ENCODE measurements at regions not wholly inside any gene's neighbourhood (a gene's known extent, or its start where the extent isn't known, plus 50 kb on each side); places are given as distances from the start of the nearest gene placed in this dataset.

GRCh38 chr17:33515974-33516373 lies 222.9 kb upstream of the ASIC2 start:
- no peak for DNase-seq (ENCODE audit: low read depth)

GRCh38 chr17:33516645-33517044 lies 223.6 kb upstream of the ASIC2 start:
- DNase-seq (ENCODE audit: low read depth) = no peak

- no peak for DNase-seq (ENCODE audit: low read depth)
These were observed 224.7 kb upstream of the ASIC2 start for GRCh38 chr17:33517746-33518145.

- no peak for DNase-seq (ENCODE audit: low read depth)
These were observed 226.6 kb upstream of the ASIC2 start for GRCh38 chr17:33519692-33520091.

GRCh38 chr17:33520426-33521330 lies 227.6 kb upstream of the ASIC2 start:
- DNase-seq (ENCODE audit: low read depth) = peak; percentile 9

- DNase-seq (ENCODE audit: low read depth) = no peak
These were observed 228.7 kb upstream of the ASIC2 start for GRCh38 chr17:33521784-33522183.

- no peak for DNase-seq (ENCODE audit: low read depth)
These were observed 229.5 kb upstream of the ASIC2 start for GRCh38 chr17:33522623-33523022.

- peak; percentile 8 for DNase-seq (ENCODE audit: low read depth)
These were observed 230.5 kb upstream of the ASIC2 start for GRCh38 chr17:33523577-33523981.

GRCh38 chr17:33525186-33525585 lies 232.1 kb upstream of the ASIC2 start:
- DNase-seq (ENCODE audit: low read depth) = no peak

GRCh38 chr17:33526717-33527116 lies 233.6 kb upstream of the ASIC2 start:
- no peak for DNase-seq (ENCODE audit: low read depth)

GRCh38 chr17:33527290-33527689 lies 234.2 kb upstream of the ASIC2 start:
- DNase-seq (ENCODE audit: low read depth) = no peak

GRCh38 chr17:33528846-33529245 lies 235.8 kb upstream of the ASIC2 start:
- no peak for DNase-seq (ENCODE audit: low read depth)

GRCh38 chr17:33529816-33530215 lies 236.7 kb upstream of the ASIC2 start:
- no peak for DNase-seq (ENCODE audit: low read depth)

GRCh38 chr17:33531311-33531710 lies 238.2 kb upstream of the ASIC2 start:
- DNase-seq (ENCODE audit: low read depth) = no peak

GRCh38 chr17:33534087-33534486 lies 241.0 kb upstream of the ASIC2 start:
- DNase-seq (ENCODE audit: low read depth) = no peak

GRCh38 chr17:33545124-33545523 lies 252.0 kb upstream of the ASIC2 start:
- no peak for DNase-seq (ENCODE audit: low read depth)

- no peak for DNase-seq (ENCODE audit: low read depth)
These were observed 257.2 kb upstream of the ASIC2 start for GRCh38 chr17:33550261-33550660.

- DNase-seq (ENCODE audit: low read depth) = no peak
These were observed 258.0 kb upstream of the ASIC2 start for GRCh38 chr17:33551075-33551474.

GRCh38 chr17:33551911-33552310 lies 258.8 kb upstream of the ASIC2 start:
- no peak for DNase-seq (ENCODE audit: low read depth)

GRCh38 chr17:33560165-33560564 lies 267.1 kb upstream of the ASIC2 start:
- peak; percentile 52 for DNase-seq (ENCODE audit: low read depth)

GRCh38 chr17:33560871-33561270 lies 267.8 kb upstream of the ASIC2 start:
- no peak for DNase-seq (ENCODE audit: low read depth)

- no peak for DNase-seq (ENCODE audit: low read depth)
These were observed 268.7 kb upstream of the ASIC2 start for GRCh38 chr17:33561569-33562334.

- peak; percentile 1 for DNase-seq (ENCODE audit: low read depth)
These were observed 269.7 kb upstream of the ASIC2 start for GRCh38 chr17:33562792-33563191.
